ENCODE measurements at regions not wholly inside any gene's neighbourhood (a gene's known extent, or its start where the extent isn't known, plus 50 kb on each side); places are given as distances from the start of the nearest gene placed in this dataset.

DNA sequence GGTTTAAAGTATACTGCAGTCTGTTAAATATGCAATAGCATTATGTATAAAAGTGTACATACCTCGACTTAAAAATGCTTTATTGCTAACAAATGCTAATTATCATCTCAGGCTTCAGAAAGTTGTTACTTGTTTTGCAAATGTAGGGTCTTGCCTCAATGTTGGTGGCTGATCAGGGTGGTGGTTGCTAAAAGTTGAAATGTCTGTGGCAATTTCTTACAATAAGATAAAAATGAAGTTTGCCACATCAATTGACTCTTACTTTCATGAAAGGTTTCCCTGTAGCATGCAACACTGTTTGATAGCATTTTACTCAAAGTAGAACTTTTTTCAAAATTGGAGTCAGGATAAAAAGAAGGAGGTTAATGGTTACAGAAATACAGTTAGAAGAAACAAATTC, 407.7 kb upstream of the OR4E1 start:
- TF ChIP-seq, protein P1, sequence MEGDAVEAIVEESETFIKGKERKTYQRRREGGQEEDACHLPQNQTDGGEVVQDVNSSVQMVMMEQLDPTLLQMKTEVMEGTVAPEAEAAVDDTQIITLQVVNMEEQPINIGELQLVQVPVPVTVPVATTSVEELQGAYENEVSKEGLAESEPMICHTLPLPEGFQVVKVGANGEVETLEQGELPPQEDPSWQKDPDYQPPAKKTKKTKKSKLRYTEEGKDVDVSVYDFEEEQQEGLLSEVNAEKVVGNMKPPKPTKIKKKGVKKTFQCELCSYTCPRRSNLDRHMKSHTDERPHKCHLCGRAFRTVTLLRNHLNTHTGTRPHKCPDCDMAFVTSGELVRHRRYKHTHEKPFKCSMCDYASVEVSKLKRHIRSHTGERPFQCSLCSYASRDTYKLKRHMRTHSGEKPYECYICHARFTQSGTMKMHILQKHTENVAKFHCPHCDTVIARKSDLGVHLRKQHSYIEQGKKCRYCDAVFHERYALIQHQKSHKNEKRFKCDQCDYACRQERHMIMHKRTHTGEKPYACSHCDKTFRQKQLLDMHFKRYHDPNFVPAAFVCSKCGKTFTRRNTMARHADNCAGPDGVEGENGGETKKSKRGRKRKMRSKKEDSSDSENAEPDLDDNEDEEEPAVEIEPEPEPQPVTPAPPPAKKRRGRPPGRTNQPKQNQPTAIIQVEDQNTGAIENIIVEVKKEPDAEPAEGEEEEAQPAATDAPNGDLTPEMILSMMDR (IDR thresholded peaks at IDR 0.05; ENCODE audit: insufficient read depth, low read length), result no peak
- TF ChIP-seq POLR2AphosphoS5 (IDR thresholded peaks at IDR 0.05; ENCODE audit: low read depth), result no peak
- TF ChIP-seq, protein P2, sequence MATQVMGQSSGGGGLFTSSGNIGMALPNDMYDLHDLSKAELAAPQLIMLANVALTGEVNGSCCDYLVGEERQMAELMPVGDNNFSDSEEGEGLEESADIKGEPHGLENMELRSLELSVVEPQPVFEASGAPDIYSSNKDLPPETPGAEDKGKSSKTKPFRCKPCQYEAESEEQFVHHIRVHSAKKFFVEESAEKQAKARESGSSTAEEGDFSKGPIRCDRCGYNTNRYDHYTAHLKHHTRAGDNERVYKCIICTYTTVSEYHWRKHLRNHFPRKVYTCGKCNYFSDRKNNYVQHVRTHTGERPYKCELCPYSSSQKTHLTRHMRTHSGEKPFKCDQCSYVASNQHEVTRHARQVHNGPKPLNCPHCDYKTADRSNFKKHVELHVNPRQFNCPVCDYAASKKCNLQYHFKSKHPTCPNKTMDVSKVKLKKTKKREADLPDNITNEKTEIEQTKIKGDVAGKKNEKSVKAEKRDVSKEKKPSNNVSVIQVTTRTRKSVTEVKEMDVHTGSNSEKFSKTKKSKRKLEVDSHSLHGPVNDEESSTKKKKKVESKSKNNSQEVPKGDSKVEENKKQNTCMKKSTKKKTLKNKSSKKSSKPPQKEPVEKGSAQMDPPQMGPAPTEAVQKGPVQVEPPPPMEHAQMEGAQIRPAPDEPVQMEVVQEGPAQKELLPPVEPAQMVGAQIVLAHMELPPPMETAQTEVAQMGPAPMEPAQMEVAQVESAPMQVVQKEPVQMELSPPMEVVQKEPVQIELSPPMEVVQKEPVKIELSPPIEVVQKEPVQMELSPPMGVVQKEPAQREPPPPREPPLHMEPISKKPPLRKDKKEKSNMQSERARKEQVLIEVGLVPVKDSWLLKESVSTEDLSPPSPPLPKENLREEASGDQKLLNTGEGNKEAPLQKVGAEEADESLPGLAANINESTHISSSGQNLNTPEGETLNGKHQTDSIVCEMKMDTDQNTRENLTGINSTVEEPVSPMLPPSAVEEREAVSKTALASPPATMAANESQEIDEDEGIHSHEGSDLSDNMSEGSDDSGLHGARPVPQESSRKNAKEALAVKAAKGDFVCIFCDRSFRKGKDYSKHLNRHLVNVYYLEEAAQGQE (IDR thresholded peaks at IDR 0.05; ENCODE audit: insufficient replicate concordance, low read depth), result no peak
